ENCODE measurements at regions not wholly inside any gene's neighbourhood (a gene's known extent, or its start where the extent isn't known, plus 50 kb on each side); places are given as distances from the start of the nearest gene placed in this dataset.

DNA sequence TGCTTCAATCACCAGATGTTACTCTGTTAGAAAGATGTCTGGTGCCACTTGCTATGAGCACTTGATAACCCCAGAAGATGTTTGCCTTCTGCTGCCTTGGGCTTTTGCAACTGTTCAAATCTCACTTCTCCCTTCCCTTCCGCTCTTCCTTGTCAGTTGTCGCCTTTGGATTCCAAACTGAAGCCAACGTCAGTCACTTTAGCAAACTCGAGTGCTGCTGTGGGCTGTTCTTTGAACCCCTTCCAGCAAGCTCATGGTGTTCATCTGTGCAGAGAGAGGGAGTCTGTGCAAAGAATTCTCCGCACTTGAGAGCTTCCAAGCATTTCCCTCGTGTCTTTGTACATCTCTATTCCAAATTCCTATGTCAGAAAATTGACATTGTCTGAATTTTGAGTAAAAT lies 879.4 kb downstream of the CDH11 start:
- TF ChIP-seq, protein P1, sequence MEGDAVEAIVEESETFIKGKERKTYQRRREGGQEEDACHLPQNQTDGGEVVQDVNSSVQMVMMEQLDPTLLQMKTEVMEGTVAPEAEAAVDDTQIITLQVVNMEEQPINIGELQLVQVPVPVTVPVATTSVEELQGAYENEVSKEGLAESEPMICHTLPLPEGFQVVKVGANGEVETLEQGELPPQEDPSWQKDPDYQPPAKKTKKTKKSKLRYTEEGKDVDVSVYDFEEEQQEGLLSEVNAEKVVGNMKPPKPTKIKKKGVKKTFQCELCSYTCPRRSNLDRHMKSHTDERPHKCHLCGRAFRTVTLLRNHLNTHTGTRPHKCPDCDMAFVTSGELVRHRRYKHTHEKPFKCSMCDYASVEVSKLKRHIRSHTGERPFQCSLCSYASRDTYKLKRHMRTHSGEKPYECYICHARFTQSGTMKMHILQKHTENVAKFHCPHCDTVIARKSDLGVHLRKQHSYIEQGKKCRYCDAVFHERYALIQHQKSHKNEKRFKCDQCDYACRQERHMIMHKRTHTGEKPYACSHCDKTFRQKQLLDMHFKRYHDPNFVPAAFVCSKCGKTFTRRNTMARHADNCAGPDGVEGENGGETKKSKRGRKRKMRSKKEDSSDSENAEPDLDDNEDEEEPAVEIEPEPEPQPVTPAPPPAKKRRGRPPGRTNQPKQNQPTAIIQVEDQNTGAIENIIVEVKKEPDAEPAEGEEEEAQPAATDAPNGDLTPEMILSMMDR (IDR thresholded peaks at IDR 0.05; ENCODE audit: low read depth, low read length), result no peak
- H3K4me3 ChIP-seq, result no peak overlapping the region
- no peaks in the 10 kb centered on the region for H3K9me3 ChIP-seq (ENCODE audit: low read depth)
- DNase-seq (ENCODE audit: low read depth in 1 of 2, low spot score in 1 of 2), result peak in 1 of 2 donors; percentile 6
- no peaks in the 10 kb centered on the region for H3K36me3 ChIP-seq
- H3K27ac ChIP-seq, result no peak overlapping the region
- no peaks in the 10 kb centered on the region for H3K27me3 ChIP-seq
- H3K4me1 ChIP-seq (ENCODE audit: low read depth), result peaks cover 4% of the 10 kb centered on the region

DNA sequence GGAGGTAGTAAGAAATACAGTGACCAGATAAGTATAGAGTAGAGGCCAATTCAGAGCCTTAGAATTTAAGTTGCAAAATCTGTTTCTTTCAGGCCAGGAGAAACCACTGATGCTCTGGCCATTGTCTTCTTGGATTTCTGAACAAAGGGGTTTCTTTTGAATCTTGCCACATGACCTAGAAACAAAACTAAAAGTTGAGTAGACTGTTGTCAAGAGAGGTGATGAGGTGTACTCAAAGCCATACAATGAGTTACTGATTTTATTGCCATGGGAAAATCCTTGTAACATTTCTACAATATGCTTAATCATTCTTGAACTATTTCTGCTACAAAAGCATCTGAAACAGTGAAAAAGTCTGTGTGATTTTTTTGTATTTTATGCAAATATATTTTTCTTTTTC lies 881.3 kb downstream of the CDH11 start:
- Histone ChIP-seq H3K27ac (no peak overlapping the region), H3K4me1 (ENCODE audit: low read depth) (peaks cover 14% of the 10 kb centered on the region), H3K36me3 (no peaks in the 10 kb centered on the region), H3K27me3 (no peaks in the 10 kb centered on the region), H3K9me3 (ENCODE audit: low read depth) (no peaks in the 10 kb centered on the region), H3K4me3 (no peak overlapping the region)
- no peak for DNase-seq (ENCODE audit: low read depth in 1 of 2, low spot score in 1 of 2)
- TF ChIP-seq, protein P1 (IDR thresholded peaks at IDR 0.05; ENCODE audit: low read depth, low read length), result no peak

DNA sequence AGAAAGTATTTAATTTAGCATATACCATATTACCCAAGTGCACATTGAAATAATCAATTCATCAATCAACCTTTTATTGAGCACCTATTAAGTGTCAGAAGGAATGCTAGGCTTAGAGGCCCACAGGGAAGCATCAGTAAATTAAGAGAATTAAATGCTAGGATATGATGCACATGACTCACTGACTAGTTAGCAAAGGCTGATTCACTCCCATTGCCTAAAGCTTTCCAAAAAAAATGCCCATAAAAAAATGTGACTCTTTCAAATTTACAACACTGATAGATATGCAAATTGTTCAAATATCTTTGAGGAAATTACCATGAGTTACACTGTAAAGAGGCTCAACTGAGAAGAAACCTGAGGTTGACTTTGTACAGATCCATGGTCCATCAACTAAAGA lies 883.3 kb downstream of the CDH11 start:
- Histone ChIP-seq H3K4me1 (ENCODE audit: low read depth) (peaks cover 17% of the 10 kb centered on the region), H3K4me3 (no peak overlapping the region), H3K27me3 (no peaks in the 10 kb centered on the region), H3K9me3 (ENCODE audit: low read depth) (no peaks in the 10 kb centered on the region), H3K27ac (no peak overlapping the region), H3K36me3 (no peaks in the 10 kb centered on the region)
- TF ChIP-seq, protein P1 (IDR thresholded peaks at IDR 0.05; ENCODE audit: low read depth, low read length), result no peak
- DNase-seq (ENCODE audit: low read depth in 1 of 2, low spot score in 1 of 2), result no peak

DNA sequence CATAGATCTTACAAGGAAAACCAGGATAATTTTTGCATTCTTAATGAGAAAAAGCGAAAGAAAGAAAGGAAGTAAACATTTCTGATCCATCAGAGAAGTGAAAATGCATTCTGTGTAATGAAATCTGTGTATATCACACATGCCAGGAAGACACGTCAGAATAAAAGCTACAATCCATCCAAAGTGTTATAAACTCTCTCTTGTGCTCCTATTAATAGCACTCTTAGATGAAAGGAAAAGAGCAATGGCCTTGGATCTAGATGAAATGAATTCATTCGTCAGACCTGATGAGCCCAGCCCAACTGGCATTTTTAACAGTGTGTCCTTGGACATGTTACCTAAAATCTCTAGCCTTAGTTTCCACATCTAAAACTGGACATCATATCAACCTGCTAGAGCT lies 885.5 kb downstream of the CDH11 start:
- no peaks in the 10 kb centered on the region for H3K36me3 ChIP-seq
- peaks cover 13% of the 10 kb centered on the region for H3K4me1 ChIP-seq (ENCODE audit: low read depth)
- H3K9me3 ChIP-seq (ENCODE audit: low read depth), result no peaks in the 10 kb centered on the region
- TF ChIP-seq, protein P1 (IDR thresholded peaks at IDR 0.05; ENCODE audit: low read depth, low read length), result no peak
- H3K27ac ChIP-seq, result no peak overlapping the region
- H3K4me3 ChIP-seq, result no peak overlapping the region
- DNase-seq (ENCODE audit: low read depth in 1 of 2, low spot score in 1 of 2), result no peak
- H3K27me3 ChIP-seq, result no peaks in the 10 kb centered on the region

DNA sequence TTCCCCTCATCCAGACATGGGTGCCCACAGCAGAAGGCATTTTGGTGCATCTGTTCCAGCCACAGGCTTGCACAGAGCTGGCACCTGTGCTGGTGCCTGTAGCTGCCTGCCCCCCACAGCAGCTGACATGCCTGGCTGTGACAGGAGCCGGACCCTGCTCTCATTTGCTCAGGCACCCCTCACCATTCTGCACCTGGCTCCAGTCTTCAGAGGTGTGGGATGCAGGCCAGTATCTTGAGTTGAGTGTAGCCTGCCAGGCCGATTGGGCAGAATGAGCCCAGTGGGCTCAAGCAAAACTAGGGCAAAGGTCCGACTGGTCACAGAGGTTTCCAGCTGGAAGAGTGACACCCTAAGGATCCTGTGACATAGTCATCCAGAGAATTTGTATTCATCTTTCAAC lies 887.7 kb downstream of the CDH11 start:
- Histone ChIP-seq H3K27ac (no peak overlapping the region), H3K4me3 (no peak overlapping the region), H3K4me1 (ENCODE audit: low read depth) (peaks cover 13% of the 10 kb centered on the region), H3K27me3 (no peaks in the 10 kb centered on the region), H3K9me3 (ENCODE audit: low read depth) (no peaks in the 10 kb centered on the region), H3K36me3 (no peaks in the 10 kb centered on the region)
- TF ChIP-seq, protein P1 (IDR thresholded peaks at IDR 0.05; ENCODE audit: low read depth, low read length), result no peak
- no peak for DNase-seq (ENCODE audit: low read depth in 1 of 2, low spot score in 1 of 2)

DNA sequence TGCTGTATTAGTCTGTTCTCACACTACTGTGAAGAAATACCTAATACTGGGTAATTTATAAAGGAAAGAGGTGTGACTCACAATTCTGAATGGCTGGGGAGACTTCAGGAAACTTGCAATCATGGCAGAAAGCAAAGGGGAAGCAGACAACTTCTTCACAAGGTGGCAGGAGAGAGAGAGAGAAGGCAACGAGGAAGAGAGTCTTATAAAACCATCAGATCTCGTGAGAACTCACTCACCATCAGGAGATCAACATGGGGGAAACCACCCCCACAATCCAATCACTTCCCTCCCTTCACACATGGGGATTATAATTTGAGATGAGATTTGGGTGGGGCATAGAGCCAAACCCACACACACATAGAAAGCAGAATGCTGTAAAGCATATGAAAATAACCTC lies 896.2 kb downstream of the CDH11 start:
- no peaks in the 10 kb centered on the region for H3K27me3 ChIP-seq
- no peaks in the 10 kb centered on the region for H3K9me3 ChIP-seq (ENCODE audit: low read depth)
- H3K36me3 ChIP-seq, result no peaks in the 10 kb centered on the region
- H3K4me1 ChIP-seq (ENCODE audit: low read depth), result no peaks in the 10 kb centered on the region
- TF ChIP-seq, protein P1 (IDR thresholded peaks at IDR 0.05; ENCODE audit: low read depth, low read length), result no peak
- no peak overlapping the region for H3K4me3 ChIP-seq
- no peak overlapping the region for H3K27ac ChIP-seq
- DNase-seq (ENCODE audit: low read depth in 1 of 2, low spot score in 1 of 2), result no peak

Data from cardiac muscle cell (in vitro differentiated cells and primary cell).